Keratinocyte (primary cell): ENCODE measurements at regions not wholly inside any gene's neighbourhood (a gene's known extent, or its start where the extent isn't known, plus 50 kb on each side); places are given as distances from the start of the nearest gene placed in this dataset.

Experiments
- DNase-seq: peaks from one replicate; pipeline ENCODE4 v3.0.0-alpha.2; 2011; ENCODE audit warnings: low read depth, missing footprints, low spot score
- FAIRE-seq: peaks from 2 replicates; lab custom pipeline; 2011; peaks lifted over from hg19 to GRCh38; lab: Jason Lieb, UNC
- H2AFZ ChIP-seq: 2 replicates; pipeline ENCODE4 v1.6.0; 2012; ENCODE audit warnings: low read length, control low read depth, inconsistent platforms; ENCODE audit not compliant: control insufficient read depth
- H3K27ac ChIP-seq: 2 replicates; pipeline ENCODE4 v1.5.1; 2011; ENCODE audit warnings: low read length; ENCODE audit not compliant: control insufficient read depth, insufficient read depth
- H3K27me3 ChIP-seq: 3 replicates; pipeline ENCODE4 v1.6.0; 2011; ENCODE audit warnings: low read length; ENCODE audit not compliant: control insufficient read depth, insufficient read depth; ENCODE audit errors: extremely low read depth
- H3K36me3 ChIP-seq, 2 experiments: 2 replicates in 1 of 2; 3 replicates in 1 of 2; pipeline ENCODE4 v1.5.1; 2011; ENCODE audit warnings: low read length in 2 of 2, mild to moderate bottlenecking in 1 of 2; ENCODE audit not compliant: control insufficient read depth in 2 of 2, insufficient read depth in 2 of 2; ENCODE audit errors: extremely low read depth in 1 of 2
- H3K4me1 ChIP-seq: 3 replicates; pipeline ENCODE4 v1.5.1; 2011; ENCODE audit warnings: low read length; ENCODE audit not compliant: control insufficient read depth, insufficient read depth; ENCODE audit errors: extremely low read depth
- H3K4me2 ChIP-seq: 3 replicates; pipeline ENCODE4 v1.6.0; 2011; ENCODE audit warnings: low read depth, low read length; ENCODE audit not compliant: control insufficient read depth, insufficient read depth; ENCODE audit errors: extremely low read depth
- H3K4me3 ChIP-seq, 3 experiments: fragments of 200-600 bp in 1 of 3; sonication (generic) in 1 of 3; 2 replicates in 2 of 3; 3 replicates in 1 of 3; pipeline ENCODE4 v1.5.1; 2011 to 2016; ENCODE audit warnings: low read length in 3 of 3, mild to moderate bottlenecking in 3 of 3, control low read depth in 2 of 3, inconsistent platforms in 1 of 3, low read depth in 1 of 3, mixed read lengths in 1 of 3, mixed run types in 1 of 3, moderate library complexity in 1 of 3; ENCODE audit not compliant: control insufficient read depth in 2 of 3, insufficient read depth in 2 of 3; ENCODE audit errors: extremely low read depth in 1 of 3
- H3K79me2 ChIP-seq: 2 replicates; pipeline ENCODE4 v1.6.0; 2012; ENCODE audit warnings: low read length; ENCODE audit not compliant: control insufficient read depth, insufficient read depth
- H3K9ac ChIP-seq: 3 replicates; pipeline ENCODE4 v1.6.0; 2011; ENCODE audit warnings: low read length; ENCODE audit not compliant: control insufficient read depth, insufficient read depth; ENCODE audit errors: extremely low read depth
- H3K9me1 ChIP-seq: 3 replicates; pipeline ENCODE4 v1.6.0; 2011; ENCODE audit warnings: low read length; ENCODE audit not compliant: control insufficient read depth, insufficient read depth; ENCODE audit errors: extremely low read depth
- H3K9me3 ChIP-seq: 2 replicates; pipeline ENCODE4 v1.5.1; 2012; ENCODE audit warnings: low read depth, low read length; ENCODE audit not compliant: control insufficient read depth
- H4K20me1 ChIP-seq: 3 replicates; pipeline ENCODE4 v1.6.0; 2011; ENCODE audit warnings: low read length; ENCODE audit not compliant: control insufficient read depth, insufficient read depth; ENCODE audit errors: extremely low read depth
- CTCF ChIP-seq, 3 experiments: IDR thresholded peaks in 1 of 3; conservative IDR thresholded peaks in 1 of 3; optimal IDR thresholded peaks in 1 of 3; 2 replicates in 2 of 3; 3 replicates in 1 of 3; pipeline versions ENCODE3 to v1.5.1; 2011; ENCODE audit warnings: low read length in 3 of 3, mild to moderate bottlenecking in 3 of 3, moderate library complexity in 2 of 3, control low read depth in 1 of 3, inconsistent platforms in 1 of 3; ENCODE audit not compliant: insufficient read depth in 2 of 3; ENCODE audit errors: extremely low read depth in 1 of 3
- EZH2 ChIP-seq: IDR thresholded peaks from one replicate; pipeline ENCODE4 v1.6.1; 2012; ENCODE audit warnings: inconsistent platforms, mild to moderate bottlenecking, low read length, moderate library complexity
- dilution Hi-C: fragments of 300-500 bp; cut with MboI; formaldehyde crosslinking; loops from one replicate; pipeline ENCODE4 v1.7.0; 2020; ENCODE audit warnings: low sequenced_read_pairs; ENCODE audit not compliant: extremely low pct_ligation_motif_present

DNA sequence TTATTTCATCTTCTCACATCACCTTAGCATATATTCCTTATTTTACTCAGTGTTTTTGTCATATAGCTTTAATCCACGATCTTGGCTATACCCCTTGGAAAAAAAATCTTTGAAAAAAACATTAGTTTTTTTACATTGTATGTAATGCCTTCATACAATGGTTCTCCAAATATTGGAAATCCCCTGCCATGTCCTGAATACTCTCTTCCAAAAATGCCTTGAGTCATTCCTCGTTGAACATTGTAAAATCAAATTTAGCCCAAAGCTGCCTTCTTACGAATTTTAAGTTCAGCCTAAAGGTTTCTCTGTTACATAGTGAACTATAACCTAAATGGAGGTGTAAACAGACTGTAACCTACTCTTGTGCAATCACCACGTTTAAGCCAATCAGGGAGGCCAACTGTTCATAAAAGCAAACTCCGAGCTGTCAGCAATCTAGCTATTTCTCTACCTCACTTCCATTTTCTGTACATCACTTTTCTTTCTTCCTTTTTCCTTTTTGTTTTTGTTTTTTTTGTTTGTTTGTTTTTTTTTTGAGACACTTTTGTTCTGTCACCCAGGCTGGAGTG lies 140.1 kb downstream of the ANXA2 start:
- DNase-seq, result no peak
- no peaks in the 10 kb centered on the region for H3K79me2 ChIP-seq
- H3K9me3 ChIP-seq, result no peaks in the 10 kb centered on the region
- dilution Hi-C loops, result no loop called here
- no peaks in the 10 kb centered on the region for H3K4me1 ChIP-seq
- no peaks in the 10 kb centered on the region for H3K9me1 ChIP-seq
- no peak overlapping the region for H3K4me3 ChIP-seq
- H3K36me3 ChIP-seq, result no peaks in the 10 kb centered on the region
- H2AFZ ChIP-seq, result no peak overlapping the region
- no peaks in the 10 kb centered on the region for H4K20me1 ChIP-seq
- peaks cover 19% of the 10 kb centered on the region for H3K27me3 ChIP-seq
- no peak overlapping the region for H3K4me2 ChIP-seq
- H3K9ac ChIP-seq, result no peak overlapping the region
- no peak overlapping the region for H3K27ac ChIP-seq
- no peak for FAIRE-seq
- TF ChIP-seq EZH2, result no peak
- TF ChIP-seq CTCF (optimal IDR thresholded peaks at IDR 0.05 in 1 of 3, IDR thresholded peaks at IDR 0.05 in 1 of 3, conservative IDR thresholded peaks at IDR 0.05 in 1 of 3; ENCODE audit: extremely low read depth in 1 of 3, insufficient read depth in 2 of 3, low read length in 3 of 3), result no peak

DNA sequence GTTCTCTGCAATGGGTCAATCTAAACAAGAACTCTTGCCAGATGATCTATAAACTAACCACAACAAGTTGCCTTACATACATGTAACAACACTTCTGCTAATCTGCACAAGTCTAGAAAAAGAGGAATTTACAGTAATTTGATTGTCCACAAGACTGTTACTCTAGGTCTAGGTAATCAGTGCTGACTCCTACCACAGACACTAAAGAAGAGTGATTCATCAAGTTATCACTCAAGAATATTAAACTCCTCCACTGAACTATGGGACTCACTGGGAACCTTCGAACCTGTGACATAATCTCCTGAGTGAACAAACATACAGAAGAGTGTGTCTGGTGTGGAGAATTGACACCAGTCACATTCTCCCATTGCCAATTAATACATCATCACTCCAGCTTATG lies 138.3 kb downstream of the ANXA2 start:
- H3K4me3 ChIP-seq, result no peak overlapping the region
- no peak for FAIRE-seq
- H2AFZ ChIP-seq, result no peak overlapping the region
- no peaks in the 10 kb centered on the region for H3K36me3 ChIP-seq
- no peak overlapping the region for H3K9ac ChIP-seq
- no peaks in the 10 kb centered on the region for H4K20me1 ChIP-seq
- H3K9me3 ChIP-seq, result no peaks in the 10 kb centered on the region
- no peak overlapping the region for H3K27ac ChIP-seq
- H3K9me1 ChIP-seq, result no peaks in the 10 kb centered on the region
- H3K79me2 ChIP-seq, result no peaks in the 10 kb centered on the region
- peaks cover 25% of the 10 kb centered on the region for H3K27me3 ChIP-seq
- dilution Hi-C loops, result no loop called here
- no peaks in the 10 kb centered on the region for H3K4me1 ChIP-seq
- TF ChIP-seq CTCF (optimal IDR thresholded peaks at IDR 0.05 in 1 of 3, IDR thresholded peaks at IDR 0.05 in 1 of 3, conservative IDR thresholded peaks at IDR 0.05 in 1 of 3; ENCODE audit: extremely low read depth in 1 of 3, insufficient read depth in 2 of 3, low read length in 3 of 3) (no peak), EZH2 (no peak)
- no peak overlapping the region for H3K4me2 ChIP-seq
- DNase-seq, result no peak
